ENCODE measurements at regions not wholly inside any gene's neighbourhood (a gene's known extent, or its start where the extent isn't known, plus 50 kb on each side); places are given as distances from the start of the nearest gene placed in this dataset.

GRCh38 chr7:131003634-131004033 lies 269.6 kb upstream of the KLF14 start:
- peaks cover 48% of the 10 kb centered on the region for H3K4me1 Mint-ChIP-seq
- no peak for DNase-seq
- H3K4me3 Mint-ChIP-seq = no peak overlapping the region
- CTCF ChIA-PET = interaction anchor here (0.7 to 3.5 kb wide), 7 partner anchors 8 to 107 kb away, joined by 3 to 21 read pairs (median 4); no protein-coding TSS in a partner anchor
- H3K27me3 Mint-ChIP-seq = no peaks in the 10 kb centered on the region
- H3K36me3 Mint-ChIP-seq (ENCODE audit: low read depth) = peaks cover 32% of the 10 kb centered on the region
- H3K27ac Mint-ChIP-seq = peak overlapping the region; percentile 15
- POLR2A ChIA-PET = interaction anchor here (0.6 kb wide), 1 partner anchor 8 kb away, joined by 3 read pairs; no protein-coding TSS in a partner anchor
- H3K9me3 Mint-ChIP-seq = peaks cover 10% of the 10 kb centered on the region

- POLR2A ChIA-PET = no interaction called here
- Mint-ChIP-seq H3K36me3 (ENCODE audit: low read depth) (peaks cover 32% of the 10 kb centered on the region), H3K4me1 (peaks cover 48% of the 10 kb centered on the region)
Observed at GRCh38 chr7:131004371-131004770, 270.4 kb upstream of the KLF14 start.

GRCh38 chr7:131007439-131008330 lies 273.7 kb upstream of the KLF14 start:
- H3K27ac Mint-ChIP-seq = peak overlapping the region; percentile 96
- peaks cover 6% of the 10 kb centered on the region for H3K9me3 Mint-ChIP-seq
- DNase-seq = peak; percentile 79
- POLR2A ChIA-PET = no interaction called here
- peaks cover 24% of the 10 kb centered on the region for H3K36me3 Mint-ChIP-seq (ENCODE audit: low read depth)
- H3K4me3 Mint-ChIP-seq = peak overlapping the region; percentile 58
- CTCF ChIA-PET = interaction anchor here (0.6 to 1.9 kb wide), 14 partner anchors 10 to 130 kb away, joined by 3 to 11 read pairs (median 4); no protein-coding TSS in a partner anchor
- no peaks in the 10 kb centered on the region for H3K27me3 Mint-ChIP-seq
- H3K4me1 Mint-ChIP-seq = peaks cover 72% of the 10 kb centered on the region

More at GRCh38 chr7:131004371-131004770, 270.4 kb upstream of the KLF14 start:
- Mint-ChIP-seq H3K27ac (no peak overlapping the region), H3K27me3 (no peaks in the 10 kb centered on the region), H3K9me3 (peaks cover 10% of the 10 kb centered on the region), H3K4me3 (no peak overlapping the region)
- no peak for DNase-seq
- CTCF ChIA-PET = interaction anchor here (0.7 to 3.5 kb wide), 6 partner anchors 9 to 108 kb away, joined by 3 to 21 read pairs (median 5); no protein-coding TSS in a partner anchor

GRCh38 chr7:131008840-131009711 lies 275.1 kb upstream of the KLF14 start:
- ChIA-PET POLR2A (interaction anchor here (0.5 kb wide), 2 partner anchors 62 to 490 kb away, joined by 3 to 5 read pairs; no protein-coding TSS in a partner anchor), CTCF (interaction anchor here (0.6 to 1.5 kb wide), 6 partner anchors 15 to 112 kb away, joined by 3 to 5 read pairs (median 3); no protein-coding TSS in a partner anchor)
- H3K27me3 Mint-ChIP-seq = no peaks in the 10 kb centered on the region
- DNase-seq = no peak
- H3K4me3 Mint-ChIP-seq = peak overlapping the region; percentile 14
- peaks cover 84% of the 10 kb centered on the region for H3K4me1 Mint-ChIP-seq
- no peaks in the 10 kb centered on the region for H3K9me3 Mint-ChIP-seq
- peak overlapping the region; percentile 85 for H3K27ac Mint-ChIP-seq
- peaks cover 15% of the 10 kb centered on the region for H3K36me3 Mint-ChIP-seq (ENCODE audit: low read depth)

- Mint-ChIP-seq H3K4me1 (peaks cover 83% of the 10 kb centered on the region), H3K36me3 (ENCODE audit: low read depth) (peaks cover 10% of the 10 kb centered on the region), H3K27me3 (no peaks in the 10 kb centered on the region), H3K9me3 (no peaks in the 10 kb centered on the region), H3K4me3 (peak overlapping the region; percentile 54), H3K27ac (peak overlapping the region; percentile 85)
- no peak for DNase-seq
- POLR2A ChIA-PET = interaction anchor here (0.6 kb wide), 1 partner anchor 17 kb away, joined by 3 read pairs; no protein-coding TSS in a partner anchor
- CTCF ChIA-PET = interaction anchor here (0.9 to 1.2 kb wide), 4 partner anchors 14 to 113 kb away, joined by 3 to 5 read pairs (median 4); no protein-coding TSS in a partner anchor
Observed at GRCh38 chr7:131010029-131010716, 276.2 kb upstream of the KLF14 start.

GRCh38 chr7:131010717-131011431 lies 276.9 kb upstream of the KLF14 start:
- Mint-ChIP-seq H3K9me3 (no peaks in the 10 kb centered on the region), H3K27ac (peak overlapping the region; percentile 85), H3K27me3 (no peaks in the 10 kb centered on the region), H3K4me3 (peak overlapping the region; percentile 54), H3K4me1 (peaks cover 82% of the 10 kb centered on the region), H3K36me3 (ENCODE audit: low read depth) (peaks cover 5% of the 10 kb centered on the region)
- peak; percentile 28 for DNase-seq
- ChIA-PET POLR2A (no interaction called here), CTCF (interaction anchor here (0.7 to 1.9 kb wide), 4 partner anchors 8 to 260 kb away, joined by 3 to 6 read pairs (median 4); no protein-coding TSS in a partner anchor)

GRCh38 chr7:131011432-131011742 lies 277.4 kb upstream of the KLF14 start:
- H3K36me3 Mint-ChIP-seq (ENCODE audit: low read depth) = peaks cover 6% of the 10 kb centered on the region
- no peak for DNase-seq
- H3K27ac Mint-ChIP-seq = peak overlapping the region; percentile 85
- peaks cover 79% of the 10 kb centered on the region for H3K4me1 Mint-ChIP-seq
- no peaks in the 10 kb centered on the region for H3K27me3 Mint-ChIP-seq
- peak overlapping the region; percentile 54 for H3K4me3 Mint-ChIP-seq
- ChIA-PET POLR2A (no interaction called here), CTCF (interaction anchor here (0.7 to 1.9 kb wide), 5 partner anchors 9 to 259 kb away, joined by 3 to 6 read pairs (median 3); no protein-coding TSS in a partner anchor)
- no peaks in the 10 kb centered on the region for H3K9me3 Mint-ChIP-seq

GRCh38 chr7:131011976-131012375 lies 278.0 kb upstream of the KLF14 start:
- peaks cover 75% of the 10 kb centered on the region for H3K4me1 Mint-ChIP-seq
- CTCF ChIA-PET = interaction anchor here (0.7 to 1.9 kb wide), 12 partner anchors 10 to 132 kb away, joined by 3 to 6 read pairs (median 4); no protein-coding TSS in a partner anchor
- H3K9me3 Mint-ChIP-seq = no peaks in the 10 kb centered on the region
- H3K27me3 Mint-ChIP-seq = no peaks in the 10 kb centered on the region
- DNase-seq = no peak
- POLR2A ChIA-PET = interaction anchor here (0.6 to 0.8 kb wide), 2 partner anchors 53 to 406 kb away, joined by 5 to 15 read pairs; no protein-coding TSS in a partner anchor
- peak overlapping the region; percentile 85 for H3K27ac Mint-ChIP-seq
- H3K4me3 Mint-ChIP-seq = peak overlapping the region; percentile 54
- H3K36me3 Mint-ChIP-seq (ENCODE audit: low read depth) = peaks cover 8% of the 10 kb centered on the region

GRCh38 chr7:131012477-131013031 lies 278.5 kb upstream of the KLF14 start:
- POLR2A ChIA-PET = interaction anchor here (0.8 kb wide), 1 partner anchor 54 kb away, joined by 15 read pairs; no protein-coding TSS in a partner anchor
- H3K4me3 Mint-ChIP-seq = no peak overlapping the region
- H3K9me3 Mint-ChIP-seq = peaks cover 2% of the 10 kb centered on the region
- peak overlapping the region; percentile 85 for H3K27ac Mint-ChIP-seq
- DNase-seq = no peak
- CTCF ChIA-PET = interaction anchor here (0.7 to 1.9 kb wide), 10 partner anchors 11 to 100 kb away, joined by 3 to 6 read pairs (median 4); no protein-coding TSS in a partner anchor
- H3K4me1 Mint-ChIP-seq = peaks cover 72% of the 10 kb centered on the region
- peaks cover 10% of the 10 kb centered on the region for H3K36me3 Mint-ChIP-seq (ENCODE audit: low read depth)
- no peaks in the 10 kb centered on the region for H3K27me3 Mint-ChIP-seq

- ChIA-PET CTCF (interaction anchor here (1.2 to 1.8 kb wide), 3 partner anchors 10 to 118 kb away, joined by 3 to 5 read pairs (median 3); no protein-coding TSS in a partner anchor), POLR2A (no interaction called here)
- H3K27ac Mint-ChIP-seq = peak overlapping the region; percentile 54
- no peak overlapping the region for H3K4me3 Mint-ChIP-seq
- no peaks in the 10 kb centered on the region for H3K27me3 Mint-ChIP-seq
- peaks cover 17% of the 10 kb centered on the region for H3K36me3 Mint-ChIP-seq (ENCODE audit: low read depth)
- H3K4me1 Mint-ChIP-seq = peaks cover 65% of the 10 kb centered on the region
- no peak for DNase-seq
- peaks cover 2% of the 10 kb centered on the region for H3K9me3 Mint-ChIP-seq
Observed at GRCh38 chr7:131013716-131014115, 279.7 kb upstream of the KLF14 start.

Data from activated CD4-positive, alpha-beta T cell treated with anti-CD3 and anti-CD28 coated beads, Interleukin-2, amount 10 ng/mL, durations not matched to agents 7 days and 5 days (primary cell).